Keratinocyte (primary cell): ENCODE measurements at regions not wholly inside any gene's neighbourhood (a gene's known extent, or its start where the extent isn't known, plus 50 kb on each side); places are given as distances from the start of the nearest gene placed in this dataset.

ENCODE experiments used
- DNase-seq: peaks from one replicate; pipeline ENCODE4 v3.0.0-alpha.2; 2011; ENCODE audit warnings: low read depth, missing footprints, low spot score
- FAIRE-seq: peaks from 2 replicates; lab custom pipeline; 2011; peaks lifted over from hg19 to GRCh38; lab: Jason Lieb, UNC
- H2AFZ ChIP-seq: 2 replicates; pipeline ENCODE4 v1.6.0; 2012; ENCODE audit warnings: low read length, control low read depth, inconsistent platforms; ENCODE audit not compliant: control insufficient read depth
- H3K27ac ChIP-seq: 2 replicates; pipeline ENCODE4 v1.5.1; 2011; ENCODE audit warnings: low read length; ENCODE audit not compliant: control insufficient read depth, insufficient read depth
- H3K27me3 ChIP-seq: 3 replicates; pipeline ENCODE4 v1.6.0; 2011; ENCODE audit warnings: low read length; ENCODE audit not compliant: control insufficient read depth, insufficient read depth; ENCODE audit errors: extremely low read depth
- H3K36me3 ChIP-seq, 2 experiments: 2 replicates in 1 of 2; 3 replicates in 1 of 2; pipeline ENCODE4 v1.5.1; 2011; ENCODE audit warnings: low read length in 2 of 2, mild to moderate bottlenecking in 1 of 2; ENCODE audit not compliant: control insufficient read depth in 2 of 2, insufficient read depth in 2 of 2; ENCODE audit errors: extremely low read depth in 1 of 2
- H3K4me1 ChIP-seq: 3 replicates; pipeline ENCODE4 v1.5.1; 2011; ENCODE audit warnings: low read length; ENCODE audit not compliant: control insufficient read depth, insufficient read depth; ENCODE audit errors: extremely low read depth
- H3K4me2 ChIP-seq: 3 replicates; pipeline ENCODE4 v1.6.0; 2011; ENCODE audit warnings: low read depth, low read length; ENCODE audit not compliant: control insufficient read depth, insufficient read depth; ENCODE audit errors: extremely low read depth
- H3K4me3 ChIP-seq, 3 experiments: fragments of 200-600 bp in 1 of 3; sonication (generic) in 1 of 3; 2 replicates in 2 of 3; 3 replicates in 1 of 3; pipeline ENCODE4 v1.5.1; 2011 to 2016; ENCODE audit warnings: low read length in 3 of 3, mild to moderate bottlenecking in 3 of 3, control low read depth in 2 of 3, inconsistent platforms in 1 of 3, low read depth in 1 of 3, mixed read lengths in 1 of 3, mixed run types in 1 of 3, moderate library complexity in 1 of 3; ENCODE audit not compliant: control insufficient read depth in 2 of 3, insufficient read depth in 2 of 3; ENCODE audit errors: extremely low read depth in 1 of 3
- H3K79me2 ChIP-seq: 2 replicates; pipeline ENCODE4 v1.6.0; 2012; ENCODE audit warnings: low read length; ENCODE audit not compliant: control insufficient read depth, insufficient read depth
- H3K9ac ChIP-seq: 3 replicates; pipeline ENCODE4 v1.6.0; 2011; ENCODE audit warnings: low read length; ENCODE audit not compliant: control insufficient read depth, insufficient read depth; ENCODE audit errors: extremely low read depth
- H3K9me1 ChIP-seq: 3 replicates; pipeline ENCODE4 v1.6.0; 2011; ENCODE audit warnings: low read length; ENCODE audit not compliant: control insufficient read depth, insufficient read depth; ENCODE audit errors: extremely low read depth
- H3K9me3 ChIP-seq: 2 replicates; pipeline ENCODE4 v1.5.1; 2012; ENCODE audit warnings: low read depth, low read length; ENCODE audit not compliant: control insufficient read depth
- H4K20me1 ChIP-seq: 3 replicates; pipeline ENCODE4 v1.6.0; 2011; ENCODE audit warnings: low read length; ENCODE audit not compliant: control insufficient read depth, insufficient read depth; ENCODE audit errors: extremely low read depth
- CTCF ChIP-seq, 3 experiments: IDR thresholded peaks in 1 of 3; conservative IDR thresholded peaks in 1 of 3; optimal IDR thresholded peaks in 1 of 3; 2 replicates in 2 of 3; 3 replicates in 1 of 3; pipeline versions ENCODE3 to v1.5.1; 2011; ENCODE audit warnings: low read length in 3 of 3, mild to moderate bottlenecking in 3 of 3, moderate library complexity in 2 of 3, control low read depth in 1 of 3, inconsistent platforms in 1 of 3; ENCODE audit not compliant: insufficient read depth in 2 of 3; ENCODE audit errors: extremely low read depth in 1 of 3
- EZH2 ChIP-seq: IDR thresholded peaks from one replicate; pipeline ENCODE4 v1.6.1; 2012; ENCODE audit warnings: inconsistent platforms, mild to moderate bottlenecking, low read length, moderate library complexity
- dilution Hi-C: fragments of 300-500 bp; cut with MboI; formaldehyde crosslinking; loops from one replicate; pipeline ENCODE4 v1.7.0; 2020; ENCODE audit warnings: low sequenced_read_pairs; ENCODE audit not compliant: extremely low pct_ligation_motif_present

- Histone ChIP-seq H3K9ac (no peak overlapping the region), H3K4me1 (no peaks in the 10 kb centered on the region), H4K20me1 (no peaks in the 10 kb centered on the region), H3K79me2 (no peaks in the 10 kb centered on the region), H3K9me1 (no peaks in the 10 kb centered on the region), H3K27ac (no peak overlapping the region), H3K9me3 (no peaks in the 10 kb centered on the region), H3K4me3 (no peak overlapping the region), H3K36me3 (no peaks in the 10 kb centered on the region), H3K4me2 (no peak overlapping the region), H2AFZ (no peak overlapping the region), H3K27me3 (no peaks in the 10 kb centered on the region)
- TF ChIP-seq EZH2 (no peak), CTCF (optimal IDR thresholded peaks at IDR 0.05 in 1 of 3, IDR thresholded peaks at IDR 0.05 in 1 of 3, conservative IDR thresholded peaks at IDR 0.05 in 1 of 3; ENCODE audit: extremely low read depth in 1 of 3, insufficient read depth in 2 of 3, low read length in 3 of 3) (no peak)
- DNase-seq (no peak), FAIRE-seq (no peak)
- dilution Hi-C loops = no loop called here
Measured at GRCh38 chr2:57107353-57107752, 923.6 kb downstream of the CCDC85A start.

- no peak overlapping the region for H3K4me2 ChIP-seq
- H3K4me3 ChIP-seq = no peak overlapping the region
- H4K20me1 ChIP-seq = no peaks in the 10 kb centered on the region
- dilution Hi-C loops = no loop called here
- no peaks in the 10 kb centered on the region for H3K27me3 ChIP-seq
- H3K9me3 ChIP-seq = no peaks in the 10 kb centered on the region
- H3K9me1 ChIP-seq = no peaks in the 10 kb centered on the region
- H3K36me3 ChIP-seq = no peaks in the 10 kb centered on the region
- no peaks in the 10 kb centered on the region for H3K79me2 ChIP-seq
- no peak for TF ChIP-seq CTCF (optimal IDR thresholded peaks at IDR 0.05 in 1 of 3, IDR thresholded peaks at IDR 0.05 in 1 of 3, conservative IDR thresholded peaks at IDR 0.05 in 1 of 3; ENCODE audit: extremely low read depth in 1 of 3, insufficient read depth in 2 of 3, low read length in 3 of 3)
- no peak for TF ChIP-seq EZH2
- H3K4me1 ChIP-seq = no peaks in the 10 kb centered on the region
- H2AFZ ChIP-seq = no peak overlapping the region
- no peak for DNase-seq
- FAIRE-seq = no peak
- H3K9ac ChIP-seq = no peak overlapping the region
- H3K27ac ChIP-seq = no peak overlapping the region
Measured at GRCh38 chr2:57111531-57111930, 927.7 kb downstream of the CCDC85A start.
